Dedifferentiated amniotic fluid mesenchymal stem cell (primary cell): ENCODE measurements at regions not wholly inside any gene's neighbourhood (a gene's known extent, or its start where the extent isn't known, plus 50 kb on each side); places are given as distances from the start of the nearest gene placed in this dataset.
A peak's percentile ranks its signal among the peaks of the same experiment; 100 is the strongest.

Source experiments
- DNase-seq: peaks from one replicate; pipeline ENCODE4 v3.0.0-alpha.2; 2016; ENCODE audit errors: extremely low spot score

DNA sequence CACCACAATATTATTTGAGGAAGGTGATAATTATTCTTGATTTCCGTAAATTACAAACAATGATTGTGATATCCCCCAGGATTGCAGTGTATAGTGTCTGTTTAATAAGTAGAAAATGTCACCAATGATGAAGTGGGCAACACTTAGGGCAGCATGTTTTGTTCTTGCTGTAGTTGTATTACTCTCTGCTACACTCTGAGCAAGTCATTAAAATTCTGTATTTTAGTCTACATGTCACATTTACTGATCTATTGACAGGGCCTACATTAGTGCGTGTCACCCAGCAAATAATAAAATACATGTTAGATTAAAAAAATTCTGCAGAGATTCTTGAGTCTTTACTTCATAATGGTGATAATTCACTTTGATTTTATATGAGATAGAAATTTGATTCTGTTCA is 247.6 kb downstream of the TMX3 start:
- DNase-seq: no peak

DNA sequence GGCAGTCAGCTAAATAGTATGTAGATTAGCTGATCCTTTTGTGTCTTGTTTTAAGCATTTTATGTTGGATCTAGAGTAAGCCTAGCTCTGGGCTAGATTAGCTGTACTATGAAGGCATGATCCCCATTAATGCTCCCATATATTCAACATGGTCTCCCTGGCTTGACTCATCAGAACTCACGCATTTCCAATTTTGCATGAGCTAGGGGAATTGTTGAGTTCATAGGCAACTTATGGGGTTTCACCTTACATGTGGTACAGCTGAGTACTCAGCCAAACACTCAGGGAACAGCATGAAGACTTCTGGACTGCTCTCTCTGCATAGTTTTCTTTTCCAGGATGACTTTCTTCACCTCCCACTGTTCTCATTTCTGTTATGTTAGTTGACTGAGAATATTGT is 248.2 kb downstream of the TMX3 start:
- no peak for DNase-seq

DNA sequence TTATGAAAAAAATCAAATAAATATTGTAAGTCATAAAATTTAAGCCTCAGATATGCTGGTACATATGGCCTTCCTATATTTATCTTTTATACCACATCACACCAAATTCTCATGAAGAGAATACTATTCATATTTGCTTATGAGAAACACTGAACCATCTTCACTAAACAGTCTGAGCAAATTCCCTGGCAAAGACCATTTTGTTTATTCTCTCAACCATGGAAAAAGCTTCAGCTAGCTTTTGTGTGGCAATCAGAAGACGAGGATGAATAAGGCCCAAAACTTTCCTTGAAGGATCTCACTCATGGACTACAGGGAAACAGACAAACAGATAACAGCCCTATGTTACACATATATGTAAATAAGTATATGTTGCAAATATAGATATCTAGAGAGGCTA is 252.1 kb downstream of the TMX3 start:
- DNase-seq: no peak

DNA sequence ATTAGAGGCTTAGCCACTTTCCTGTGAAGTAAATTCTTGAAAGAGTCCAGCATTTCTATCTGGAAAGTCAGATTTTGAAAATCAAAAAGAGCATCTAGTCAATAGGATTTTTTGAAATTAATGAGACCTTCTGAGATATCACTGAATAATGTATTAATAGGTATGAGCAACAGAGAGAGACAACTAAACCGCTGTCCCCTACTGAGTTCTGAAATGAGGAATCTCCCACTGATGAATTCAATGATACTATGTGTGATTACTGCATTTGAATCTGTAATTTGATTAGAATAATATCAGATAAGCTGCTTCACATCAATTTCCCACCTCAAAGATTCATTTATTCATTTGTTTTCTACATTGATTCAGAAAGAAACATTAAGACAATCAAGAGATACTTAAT is 252.8 kb downstream of the TMX3 start:
- DNase-seq: no peak

DNA sequence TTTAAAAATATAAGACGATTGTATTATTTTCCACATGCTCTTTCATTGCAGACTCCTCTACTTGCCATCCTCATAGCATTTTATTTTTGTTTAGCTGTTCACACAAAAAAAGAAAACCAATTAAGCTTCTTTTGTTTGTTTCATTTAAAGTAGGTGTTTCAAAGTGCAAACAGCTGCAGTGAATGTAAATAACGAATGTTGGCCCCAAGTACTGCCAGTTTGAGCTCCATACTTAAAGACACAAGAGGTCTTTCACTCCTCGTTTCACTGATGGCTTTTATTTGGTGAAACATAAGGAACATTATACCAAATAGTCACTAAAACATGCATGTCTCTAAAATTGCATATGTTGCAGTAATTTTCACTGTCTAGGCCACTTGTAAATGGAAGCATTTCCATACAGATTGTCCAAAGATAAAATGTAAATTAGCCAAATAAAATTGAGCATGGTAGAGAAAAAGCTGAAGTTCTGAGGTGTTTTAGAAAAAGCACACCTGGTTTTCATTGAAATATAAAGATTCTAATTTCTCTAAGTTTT is 253.4 kb downstream of the TMX3 start:
- DNase-seq: no peak

DNA sequence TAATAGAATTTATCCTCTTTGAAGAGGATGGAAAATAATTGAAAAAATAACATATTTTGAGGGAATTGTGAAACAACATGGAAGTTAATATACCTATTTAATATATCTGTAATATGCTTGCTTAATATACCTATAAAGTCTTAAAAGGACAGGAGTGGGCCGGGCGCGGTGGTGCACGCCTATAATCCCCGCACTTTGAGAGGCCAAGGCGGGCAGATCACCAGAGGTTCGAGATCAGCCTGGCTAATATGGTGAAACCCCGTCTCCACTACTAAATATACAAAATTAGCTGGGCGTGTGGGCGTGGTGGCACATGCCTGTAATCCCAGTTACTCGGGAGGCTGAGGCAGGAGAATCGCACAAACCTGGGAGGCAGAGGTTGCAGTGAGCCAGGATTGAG is 254.9 kb downstream of the TMX3 start:
- no peak for DNase-seq

DNA sequence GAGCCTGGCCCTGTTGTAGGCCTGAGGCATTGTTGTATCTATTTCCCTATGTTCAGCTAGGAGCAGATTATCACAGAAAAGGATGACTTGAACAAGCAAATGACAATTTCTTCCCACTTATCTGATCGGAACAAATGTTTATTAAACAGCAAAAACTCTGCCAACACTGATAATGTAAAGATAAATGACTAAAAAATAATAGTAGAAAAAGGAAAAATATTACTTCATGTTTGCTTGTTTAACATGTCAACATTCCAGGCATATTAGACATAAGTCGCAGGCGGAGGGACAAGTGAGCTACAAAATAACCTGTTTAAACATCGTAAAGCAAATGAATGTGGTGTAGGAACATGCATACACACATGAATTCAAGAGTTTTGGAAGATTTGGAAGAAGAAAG is 257.9 kb downstream of the TMX3 start:
- no peak for DNase-seq

DNA sequence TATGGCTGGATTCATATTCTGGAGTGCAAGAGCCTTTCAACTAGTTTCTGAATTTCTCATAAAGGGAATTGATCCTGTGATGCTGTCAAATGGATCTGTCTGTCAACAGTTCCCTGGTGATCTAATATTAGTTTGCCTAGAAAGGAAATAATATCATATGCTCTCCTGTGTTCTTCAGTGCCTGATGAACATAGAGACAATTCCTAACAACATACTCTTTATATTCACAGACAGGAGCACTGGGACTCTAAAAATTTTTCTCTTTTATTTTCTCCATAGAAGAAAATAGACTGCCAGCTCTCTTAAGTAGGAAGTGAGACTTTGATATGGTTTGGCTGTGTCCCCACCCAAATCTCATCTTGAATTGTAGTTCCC is 259.7 kb downstream of the TMX3 start:
- DNase-seq: no peak

DNA sequence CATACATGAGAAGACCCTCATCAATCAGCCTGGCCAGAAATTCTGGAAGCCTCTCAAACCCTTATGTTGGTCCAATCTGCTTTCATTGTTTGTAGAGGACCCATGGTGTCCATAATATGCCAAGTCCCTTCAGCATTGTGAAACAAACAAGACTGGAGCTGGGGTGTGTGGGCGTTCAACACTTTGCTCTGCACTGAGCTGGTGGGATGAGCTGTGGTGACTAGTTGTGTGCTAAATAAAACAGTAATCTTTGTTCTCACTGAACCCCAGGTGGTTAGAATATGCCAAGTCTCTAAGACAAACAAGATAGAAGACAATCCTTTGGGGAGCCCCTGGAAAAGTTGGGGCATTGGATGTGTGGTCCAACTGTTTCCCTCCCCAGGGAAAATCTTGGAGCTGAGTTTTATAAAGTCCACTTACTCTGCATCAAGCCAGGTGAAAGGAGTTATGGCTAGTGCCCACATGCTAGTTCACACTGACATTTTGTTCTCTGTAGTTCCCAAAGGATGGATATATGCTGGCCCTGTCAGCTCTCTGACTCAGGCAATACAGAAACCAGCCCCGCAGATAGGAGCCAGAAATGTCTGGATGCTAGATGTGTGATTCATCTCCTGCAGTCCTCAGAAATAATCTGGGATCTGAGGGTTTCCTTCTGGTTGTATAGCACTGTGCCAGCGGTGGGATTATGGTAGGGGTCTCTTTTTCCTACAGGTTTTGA is 260.2 kb downstream of the TMX3 start:
- peak; percentile 29 for DNase-seq

DNA sequence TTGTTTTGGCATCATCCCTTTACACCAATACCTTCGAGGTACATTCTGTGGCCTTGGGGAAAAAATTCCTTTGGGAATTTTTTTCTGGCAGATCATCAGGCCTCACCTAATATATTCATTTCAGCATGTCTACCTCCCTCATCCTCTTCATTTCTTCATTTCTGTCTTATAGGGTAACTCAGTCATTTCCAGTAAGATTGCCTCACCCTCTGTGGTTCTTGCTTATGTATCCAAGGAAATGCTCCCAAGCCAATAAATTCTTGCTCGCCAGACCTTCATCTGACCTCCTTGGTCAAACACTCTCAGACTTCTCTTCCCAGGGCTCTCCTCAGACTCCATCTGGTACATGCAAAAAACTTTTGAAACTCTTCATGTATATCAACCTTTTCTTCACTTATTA is 265.6 kb downstream of the TMX3 start:
- no peak for DNase-seq

DNA sequence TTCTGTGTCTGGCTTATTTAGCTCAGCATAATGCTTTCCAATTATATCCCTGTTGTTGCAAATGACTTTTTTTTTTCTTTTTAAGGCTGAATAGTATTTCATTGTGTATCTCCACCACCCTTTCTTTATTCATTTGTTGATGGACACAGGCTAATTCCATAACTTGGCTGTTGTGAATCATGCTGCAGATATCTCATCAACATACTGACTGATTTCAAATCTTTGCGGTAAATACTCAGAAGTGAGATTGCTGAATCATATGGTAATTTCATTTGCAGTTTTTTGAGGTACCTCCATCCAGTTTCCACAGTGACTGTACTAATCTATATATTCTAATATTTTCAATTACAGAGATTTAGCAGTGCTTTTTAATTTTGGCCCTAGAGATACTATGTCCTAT is 266.2 kb downstream of the TMX3 start:
- no peak for DNase-seq

DNA sequence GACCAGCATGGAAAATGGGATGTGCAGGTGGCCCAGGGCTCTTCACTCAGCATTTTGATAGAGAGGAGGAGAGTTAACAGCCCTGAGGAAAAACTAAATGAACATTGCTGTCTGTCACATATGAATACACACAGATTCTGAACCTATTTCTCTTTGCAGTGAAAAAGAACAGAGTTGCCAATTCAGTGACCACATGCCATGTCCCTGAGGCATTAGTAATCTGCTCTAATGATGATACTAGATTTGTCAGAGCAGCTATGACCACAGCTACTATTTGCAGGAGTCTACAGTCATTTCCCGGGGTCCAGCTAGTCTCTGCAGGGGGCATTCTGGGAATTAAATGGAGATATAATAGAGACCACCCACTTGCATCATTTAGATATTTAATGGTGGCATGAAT is 267.6 kb downstream of the TMX3 start:
- DNase-seq: no peak

DNA sequence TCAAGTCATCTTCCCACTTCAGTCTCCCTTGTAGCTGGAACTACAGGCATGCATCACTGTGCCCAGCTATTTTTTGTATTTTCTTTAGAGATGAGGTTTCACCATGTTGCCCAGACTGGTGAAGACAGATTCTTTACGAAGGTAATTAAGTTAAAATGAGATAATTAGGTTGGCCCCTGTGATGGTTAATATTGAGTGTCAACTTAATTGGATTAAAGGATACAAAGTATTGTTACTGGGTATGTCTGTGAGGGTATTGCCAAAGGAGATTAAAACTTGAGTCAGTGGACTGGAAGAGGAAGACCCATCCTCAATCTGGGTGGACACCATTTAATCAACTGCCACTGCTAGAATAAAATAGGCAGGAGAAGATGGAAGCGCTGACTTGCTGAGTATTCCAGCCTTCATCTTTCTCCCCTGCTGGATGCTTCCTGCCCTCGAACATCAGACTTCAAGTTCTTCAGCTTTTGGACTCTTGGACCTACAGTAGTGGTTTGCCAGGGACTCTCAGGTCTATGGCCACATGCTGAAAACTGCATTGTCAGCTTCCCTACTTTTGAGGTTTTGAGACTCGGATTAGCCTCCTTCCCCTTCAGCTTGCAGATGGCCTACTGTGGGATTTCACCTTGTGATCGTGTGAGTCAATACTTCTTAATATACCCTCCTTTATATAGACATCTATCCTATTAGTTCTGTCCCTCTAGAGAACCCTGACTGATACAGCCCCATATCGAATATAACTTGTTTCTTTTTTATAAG is 269.1 kb downstream of the TMX3 start:
- no peak for DNase-seq

DNA sequence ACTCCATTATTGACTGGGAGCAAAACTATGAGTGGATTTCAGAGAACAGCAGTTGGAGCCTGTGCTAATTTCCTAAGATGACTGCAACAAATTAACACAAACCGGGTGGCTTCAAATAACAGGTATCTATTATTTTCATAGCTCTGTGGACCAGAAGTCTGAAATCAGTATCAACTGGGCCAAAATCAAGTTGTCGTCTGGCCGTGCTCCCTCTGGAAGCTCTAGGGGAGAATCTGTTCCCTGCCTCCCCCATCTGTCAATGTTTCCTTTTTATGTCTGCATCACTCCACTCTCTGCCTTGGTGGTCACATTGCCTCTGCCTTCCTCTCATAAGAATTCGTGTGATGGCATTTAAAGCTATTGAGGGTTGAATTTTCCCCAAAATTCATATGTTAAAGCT is 269.8 kb downstream of the TMX3 start:
- no peak for DNase-seq

DNA sequence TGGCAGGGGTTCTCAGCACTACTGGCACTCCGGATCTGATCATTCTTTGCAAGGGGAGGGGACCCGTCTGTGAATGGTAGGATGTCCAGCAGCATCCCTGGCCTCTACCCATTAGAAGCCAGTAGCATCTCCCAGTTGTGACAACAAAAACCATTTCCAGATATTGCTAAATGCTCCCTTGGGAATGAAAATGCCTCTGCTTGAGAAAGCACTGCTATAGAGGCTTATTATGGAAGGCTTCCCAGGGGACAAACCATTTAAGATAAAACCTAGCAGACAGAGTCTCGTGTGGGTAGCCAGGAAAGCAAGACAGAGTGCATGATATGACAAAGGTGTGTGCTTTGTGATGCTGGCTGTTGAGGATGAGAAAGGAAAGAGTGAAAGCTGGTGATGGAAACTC is 273.7 kb downstream of the TMX3 start:
- DNase-seq: no peak

DNA sequence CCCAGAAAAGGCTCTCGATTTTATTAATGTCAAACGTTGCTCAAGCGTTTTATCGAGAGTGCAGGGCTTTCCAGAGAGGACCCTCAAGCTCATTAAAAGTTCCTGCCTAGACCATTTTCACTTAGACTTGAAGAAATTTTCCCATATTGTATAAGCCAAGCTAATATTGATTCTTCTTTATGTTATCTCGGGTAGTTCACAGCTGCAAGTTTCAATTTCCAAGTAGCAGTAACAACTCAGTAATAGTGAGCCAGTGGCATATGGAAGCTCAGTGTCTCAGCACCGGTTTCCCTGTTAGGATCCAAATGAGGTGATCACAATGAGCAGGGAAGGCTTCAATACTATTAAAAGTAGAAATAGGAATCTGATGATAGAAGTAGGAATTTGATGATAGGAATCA is 274.5 kb downstream of the TMX3 start:
- DNase-seq: no peak

DNA sequence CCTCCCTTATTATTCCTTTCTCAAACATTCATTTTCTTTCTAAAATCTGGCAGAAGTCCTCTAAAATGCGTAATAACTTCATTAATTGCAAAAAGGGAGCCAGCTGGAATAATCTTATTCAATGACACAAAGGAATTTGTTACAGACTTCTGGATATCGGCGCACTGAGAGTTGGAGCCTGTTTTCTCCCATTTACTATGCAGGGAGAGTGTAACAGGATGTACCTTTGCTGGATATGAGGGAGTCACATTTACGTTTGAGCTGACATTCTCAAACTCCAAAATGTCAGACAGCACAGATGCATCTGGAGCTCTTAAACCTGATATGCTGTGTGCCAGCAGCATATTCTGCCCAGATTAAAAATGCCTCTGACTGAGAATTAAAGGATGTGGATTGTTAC is 275.3 kb downstream of the TMX3 start:
- no peak for DNase-seq

DNA sequence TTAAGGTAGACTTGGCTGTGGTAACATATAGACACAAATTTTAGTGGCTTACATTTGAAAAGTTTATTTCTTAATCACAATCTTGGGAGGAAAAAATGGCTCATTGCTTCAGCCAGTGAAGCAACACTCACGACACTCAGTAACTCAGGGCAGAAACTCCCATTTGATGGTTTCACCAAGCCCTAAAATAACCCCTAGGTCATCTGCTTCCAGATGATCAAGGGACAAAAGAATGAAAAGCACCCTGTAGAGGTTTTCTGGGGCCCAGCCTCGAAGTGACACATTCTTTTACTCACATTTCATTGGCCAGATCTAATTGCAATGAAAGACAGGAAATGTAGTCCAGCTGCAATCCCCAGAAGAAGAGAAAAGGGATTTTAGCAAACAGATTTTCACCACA is 275.9 kb downstream of the TMX3 start:
- peak; percentile 42 for DNase-seq

DNA sequence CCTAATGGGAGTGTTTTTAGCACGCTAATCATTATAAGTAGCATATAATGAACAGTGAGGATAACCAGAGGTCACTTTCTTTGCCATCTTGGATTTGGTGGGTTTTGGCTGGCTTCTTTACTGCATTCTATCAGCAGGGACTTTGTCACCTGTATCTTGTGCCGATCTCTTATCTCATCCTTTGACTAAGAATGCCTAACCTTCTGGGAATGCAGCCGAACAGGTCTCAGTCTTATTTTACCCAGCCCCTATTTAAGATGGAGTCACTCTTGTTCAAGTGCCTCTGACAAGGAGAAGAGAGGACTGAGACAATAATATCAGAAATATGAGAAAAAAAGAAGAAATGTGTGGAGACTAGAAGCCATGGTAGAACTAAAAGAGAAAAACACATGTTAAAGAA is 276.4 kb downstream of the TMX3 start:
- DNase-seq: no peak

DNA sequence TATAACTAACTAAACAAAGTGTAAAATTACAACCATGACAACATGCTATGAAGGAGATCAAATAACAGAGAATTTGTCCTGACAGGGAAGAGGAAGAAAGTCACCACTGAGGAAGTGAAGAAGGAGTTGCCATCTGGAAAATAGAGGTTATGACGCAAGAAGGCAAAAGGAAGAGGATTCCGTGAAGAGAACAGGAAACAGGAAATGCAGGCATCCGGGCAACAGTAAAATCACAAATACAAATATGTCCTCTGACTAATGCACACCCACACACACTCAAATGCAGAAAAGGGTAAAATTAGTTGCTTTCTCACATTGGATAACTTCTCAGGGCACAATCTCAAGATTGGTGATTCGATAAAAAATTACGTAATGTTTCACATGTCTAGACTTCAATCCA is 278.4 kb downstream of the TMX3 start:
- no peak for DNase-seq

DNA sequence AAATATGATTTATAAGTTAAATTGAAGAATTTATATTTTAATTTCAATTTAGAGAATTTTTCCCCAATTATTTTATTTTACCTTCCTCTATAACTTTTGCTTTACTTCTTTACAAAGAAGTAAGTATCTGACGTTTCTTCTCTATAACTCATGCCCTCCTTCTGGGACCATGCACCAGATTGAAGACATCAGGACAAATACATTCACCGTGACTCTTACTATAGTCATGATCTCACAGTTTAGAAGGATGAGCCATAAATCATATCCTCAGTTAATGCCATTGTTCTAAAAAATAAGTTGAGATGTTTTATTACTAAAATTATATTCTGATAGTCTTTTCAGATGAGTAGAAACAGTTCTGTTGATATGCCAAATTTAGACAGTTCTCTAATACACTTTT is 279.3 kb downstream of the TMX3 start:
- no peak for DNase-seq

DNA sequence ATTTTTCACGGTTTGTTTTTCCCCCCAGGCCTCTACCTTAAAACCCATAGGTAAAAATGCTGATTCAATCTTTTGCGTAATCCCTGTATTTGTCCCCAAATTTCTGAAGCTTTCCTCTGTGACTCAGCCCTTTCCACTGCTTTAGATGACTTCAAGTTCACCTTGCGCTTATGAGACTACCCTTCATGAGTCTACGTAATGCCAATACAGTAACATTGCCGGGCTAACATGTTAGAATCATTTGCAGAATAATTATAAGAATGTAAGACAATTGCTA is 283.0 kb downstream of the TMX3 start:
- DNase-seq: no peak

DNA sequence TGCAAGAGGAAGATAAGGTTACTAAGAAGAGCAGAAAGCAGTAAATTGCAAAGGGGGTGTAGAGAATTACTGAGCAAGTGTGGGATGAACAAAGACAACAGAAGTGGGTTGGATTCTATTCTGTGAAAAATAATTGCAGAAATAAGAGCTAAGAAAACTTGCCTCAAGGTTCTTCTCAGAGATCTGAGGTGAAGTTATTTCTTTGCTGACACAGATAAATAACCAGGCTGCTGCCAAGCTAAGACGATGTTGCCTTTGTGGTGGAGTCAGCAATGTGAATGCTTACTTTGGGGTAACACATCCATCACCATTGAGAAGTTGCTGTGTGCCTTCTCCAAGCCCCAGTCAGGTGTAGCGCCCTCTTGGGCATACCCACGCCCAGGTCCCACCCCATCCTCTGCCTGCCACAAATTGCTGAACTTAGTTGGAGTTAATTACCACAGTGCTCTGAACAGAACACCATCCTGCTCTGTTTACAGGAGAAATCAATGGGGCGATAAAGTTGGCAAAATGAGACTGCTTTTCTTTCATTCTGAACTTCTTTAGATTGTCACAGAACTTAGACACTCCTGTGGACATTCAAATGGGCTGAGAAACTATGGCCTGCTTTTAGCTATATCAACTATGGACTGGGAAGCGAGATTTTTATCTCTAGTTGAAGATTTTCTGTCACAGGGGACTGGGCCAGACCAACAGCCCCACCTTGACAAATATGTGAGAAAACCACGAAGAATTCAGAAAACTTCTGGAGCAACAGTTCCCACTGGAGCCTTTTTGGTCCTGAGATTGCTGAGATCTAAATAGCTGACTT is 283.6 kb downstream of the TMX3 start:
- no peak for DNase-seq
